ENCODE measurements at regions not wholly inside any gene's neighbourhood (a gene's known extent, or its start where the extent isn't known, plus 50 kb on each side); places are given as distances from the start of the nearest gene placed in this dataset.

- Histone ChIP-seq H3K4me3 (no peak overlapping the region), H3K9me3 (replicated peaks in 1 of 11) (no peaks in the 10 kb centered on the region), H3K4me2 (no peak overlapping the region), H4K20me1 (no peaks in the 10 kb centered on the region), H3K27ac (no peak overlapping the region), H3K27me3 (no peaks in the 10 kb centered on the region), H3K4me1 (no peaks in the 10 kb centered on the region), H3K36me3 (no peaks in the 10 kb centered on the region), H3K9ac (no peak overlapping the region)
- no peak for TF ChIP-seq Cebpa-rat (IDR thresholded peaks at IDR 0.05)
These were observed 193.2 kb downstream of the INO80D start for GRCh38 chr2:205892665-205893259.

DNA sequence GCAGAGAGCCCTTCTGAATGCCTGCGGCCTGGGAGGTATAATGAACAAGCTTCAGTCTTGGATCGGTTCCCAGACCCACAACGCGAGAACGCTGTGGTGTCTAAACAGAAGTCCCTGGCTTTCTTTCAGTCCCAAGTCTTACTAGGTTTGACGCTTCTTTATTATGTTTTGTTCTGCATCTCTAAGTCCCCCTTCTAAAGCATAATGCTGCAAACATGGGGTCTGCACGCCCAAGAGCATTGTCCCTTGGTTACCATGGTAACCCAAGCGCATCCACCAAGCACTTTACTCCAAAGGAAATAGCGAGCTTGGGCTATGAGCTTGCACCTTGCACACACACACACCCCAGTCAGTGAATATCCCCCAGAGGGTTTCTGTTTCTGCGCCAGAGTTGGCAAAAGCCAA, 193.7 kb downstream of the INO80D start:
- Histone ChIP-seq H3K27me3 (no peaks in the 10 kb centered on the region), H3K4me1 (no peaks in the 10 kb centered on the region), H3K4me2 (no peak overlapping the region), H3K9me3 (replicated peaks in 1 of 11) (no peaks in the 10 kb centered on the region), H3K27ac (no peak overlapping the region), H3K36me3 (no peaks in the 10 kb centered on the region), H3K9ac (no peak overlapping the region), H3K4me3 (no peak overlapping the region), H4K20me1 (no peaks in the 10 kb centered on the region)
- TF ChIP-seq Cebpa-rat (IDR thresholded peaks at IDR 0.05), result no peak

DNA sequence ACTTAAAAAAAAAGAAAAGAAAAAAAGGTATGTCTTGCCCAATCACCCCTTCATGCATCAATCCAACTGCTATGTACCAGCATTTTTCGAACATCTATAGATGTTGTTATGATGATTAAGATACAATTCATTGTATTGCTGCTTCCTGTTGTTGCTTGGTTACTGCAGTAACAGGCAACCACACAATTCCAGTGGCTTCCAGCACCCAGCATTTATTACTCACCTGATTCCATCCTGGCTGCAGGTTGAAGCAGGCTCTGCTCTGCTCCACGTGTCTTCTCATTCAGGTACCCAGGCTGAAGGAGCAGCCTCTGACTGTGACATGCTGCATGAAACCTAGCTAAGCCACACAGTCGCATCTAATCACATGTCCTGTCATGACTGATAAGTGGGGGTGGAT, 196.9 kb downstream of the INO80D start:
- Histone ChIP-seq H3K27ac (no peak overlapping the region), H3K27me3 (no peaks in the 10 kb centered on the region), H3K4me1 (no peaks in the 10 kb centered on the region), H3K4me2 (no peak overlapping the region), H3K9ac (no peak overlapping the region), H3K9me3 (replicated peaks in 1 of 11) (no peaks in the 10 kb centered on the region), H3K36me3 (no peaks in the 10 kb centered on the region), H4K20me1 (no peaks in the 10 kb centered on the region), H3K4me3 (no peak overlapping the region)
- no peak for TF ChIP-seq Cebpa-rat (IDR thresholded peaks at IDR 0.05)

DNA sequence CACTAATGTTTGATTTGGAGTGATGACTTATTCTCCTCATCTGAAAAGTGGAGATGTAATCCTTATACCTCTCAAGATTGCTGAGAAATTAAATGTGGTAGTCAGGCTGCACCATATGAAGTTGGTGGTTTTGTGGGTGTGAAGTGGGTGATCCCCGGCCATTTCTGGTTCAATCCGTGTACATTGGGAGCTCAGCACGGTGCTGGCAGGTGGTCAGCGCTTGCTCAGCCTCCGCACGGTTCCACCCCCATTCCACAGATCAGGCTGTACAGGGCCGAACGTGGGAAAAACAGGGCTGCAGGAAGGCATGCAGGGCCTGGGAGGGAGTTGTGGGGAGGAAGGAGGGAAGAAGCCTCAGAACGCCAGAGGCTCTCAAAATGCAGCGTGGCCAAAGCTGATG, 198.3 kb downstream of the INO80D start:
- Histone ChIP-seq H3K9ac (no peak overlapping the region; a peak in 1 of 22 replicates), H3K36me3 (no peaks in the 10 kb centered on the region), H3K9me3 (replicated peaks in 1 of 11) (no peaks in the 10 kb centered on the region), H4K20me1 (no peaks in the 10 kb centered on the region), H3K4me3 (no peak overlapping the region), H3K4me1 (no peaks in the 10 kb centered on the region), H3K27me3 (no peaks in the 10 kb centered on the region), H3K4me2 (no peak overlapping the region), H3K27ac (no peak overlapping the region)
- TF ChIP-seq Cebpa-rat (IDR thresholded peaks at IDR 0.05), result no peak

DNA sequence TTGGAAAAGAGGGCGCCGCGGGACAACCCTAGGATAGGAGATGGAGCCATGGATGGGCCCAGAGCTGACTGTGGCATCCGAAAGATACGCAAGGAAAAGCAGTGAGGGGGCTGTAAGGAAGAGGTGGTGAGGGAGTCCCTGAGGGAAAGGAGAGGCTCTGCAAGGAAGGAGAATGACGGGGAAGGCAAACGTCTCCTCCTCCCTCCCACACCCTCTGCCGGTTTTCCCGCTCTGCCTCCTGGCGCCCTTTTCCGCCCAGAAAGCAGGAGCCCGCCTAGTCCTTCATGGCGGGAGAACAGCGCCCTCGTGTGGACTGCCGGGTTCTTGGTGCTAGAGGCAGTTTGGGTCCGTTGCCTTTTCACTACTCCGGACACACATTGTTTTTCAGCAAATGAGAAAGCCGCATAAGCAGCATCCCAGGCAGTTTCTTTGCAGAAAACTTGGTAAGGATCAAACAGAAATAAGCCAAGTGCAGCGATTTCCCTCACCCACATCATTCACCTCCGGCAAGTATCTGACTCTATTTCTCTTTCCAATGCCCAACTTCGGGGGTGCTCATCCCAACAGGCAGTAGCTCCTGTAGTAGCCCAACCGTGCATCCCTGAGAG, 200.4 kb downstream of the INO80D start:
- TF ChIP-seq Cebpa-rat (IDR thresholded peaks at IDR 0.05), result no peak
- Histone ChIP-seq H3K9ac (no peak overlapping the region), H3K27ac (no peak overlapping the region), H3K27me3 (no peaks in the 10 kb centered on the region), H3K4me2 (peak overlapping the region in 5 of 11 experiments; percentile 10 to 62 (median 41); a peak in 6 of 22 replicates), H3K9me3 (replicated peaks in 1 of 11) (no peaks in the 10 kb centered on the region), H3K36me3 (no peaks in the 10 kb centered on the region), H4K20me1 (no peaks in the 10 kb centered on the region), H3K4me3 (no peak overlapping the region), H3K4me1 (no peaks in the 10 kb centered on the region)

- no peaks in the 10 kb centered on the region for H4K20me1 ChIP-seq
- H3K36me3 ChIP-seq, result no peaks in the 10 kb centered on the region
- H3K4me3 ChIP-seq, result no peak overlapping the region
- H3K4me2 ChIP-seq, result no peak overlapping the region
- TF ChIP-seq Cebpa-rat (IDR thresholded peaks at IDR 0.05), result no peak
- no peaks in the 10 kb centered on the region for H3K27me3 ChIP-seq
- no peaks in the 10 kb centered on the region for H3K4me1 ChIP-seq
- H3K9ac ChIP-seq, result no peak overlapping the region
- H3K9me3 ChIP-seq (replicated peaks in 1 of 11), result no peaks in the 10 kb centered on the region
- no peak overlapping the region for H3K27ac ChIP-seq
These were observed 201.7 kb downstream of the NRP2 start for GRCh38 chr2:205883965-205884364.

DNA sequence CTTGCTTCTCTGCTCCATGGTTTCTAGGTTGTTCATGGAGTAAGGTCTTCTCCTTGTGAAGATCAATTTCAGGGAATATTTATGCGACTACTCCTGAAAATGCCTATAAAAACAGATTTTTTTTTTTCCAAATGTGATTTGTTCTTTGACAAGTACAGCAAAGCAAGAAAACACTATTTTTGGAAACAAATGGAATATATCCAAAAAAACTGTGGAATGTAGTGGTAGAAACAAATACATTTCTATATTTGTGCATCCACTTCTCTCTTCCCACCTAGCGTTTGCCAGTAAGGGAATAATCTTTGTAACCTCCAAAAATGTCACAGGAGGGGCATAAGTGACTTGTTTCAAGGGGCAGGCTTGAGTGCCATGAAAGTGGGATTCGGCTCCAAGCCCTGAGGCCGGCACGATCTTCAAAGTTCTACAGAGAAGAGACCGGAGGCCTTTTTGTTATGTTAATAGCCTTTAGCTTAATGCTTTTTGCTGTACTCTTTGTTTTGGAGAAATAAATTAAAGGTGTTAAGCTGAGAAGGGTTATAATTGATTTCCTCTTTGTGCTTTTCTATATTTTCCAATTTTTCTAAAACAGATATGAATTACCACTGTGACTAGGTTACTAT, 200.6 kb downstream of the NRP2 start:
- Histone ChIP-seq H3K4me1 (no peaks in the 10 kb centered on the region), H4K20me1 (no peaks in the 10 kb centered on the region), H3K27ac (no peak overlapping the region), H3K4me2 (no peak overlapping the region), H3K4me3 (no peak overlapping the region), H3K27me3 (no peaks in the 10 kb centered on the region), H3K9me3 (replicated peaks in 1 of 11) (no peaks in the 10 kb centered on the region), H3K36me3 (no peaks in the 10 kb centered on the region), H3K9ac (no peak overlapping the region)
- TF ChIP-seq Cebpa-rat (IDR thresholded peaks at IDR 0.05), result no peak

- Histone ChIP-seq H3K36me3 (no peaks in the 10 kb centered on the region), H3K9ac (no peak overlapping the region), H3K4me2 (no peak overlapping the region), H3K4me1 (no peaks in the 10 kb centered on the region), H3K27ac (no peak overlapping the region), H3K4me3 (no peak overlapping the region), H3K9me3 (replicated peaks in 1 of 11) (no peaks in the 10 kb centered on the region), H4K20me1 (no peaks in the 10 kb centered on the region), H3K27me3 (no peaks in the 10 kb centered on the region)
- no peak for TF ChIP-seq Cebpa-rat (IDR thresholded peaks at IDR 0.05)
These were observed 197.7 kb downstream of the NRP2 start for GRCh38 chr2:205880048-205880447.

GRCh38 chr2:205878999-205879762, 196.9 kb downstream of the NRP2 start:
- no peak for TF ChIP-seq Cebpa-rat (IDR thresholded peaks at IDR 0.05)
- Histone ChIP-seq H4K20me1 (no peaks in the 10 kb centered on the region), H3K9ac (no peak overlapping the region), H3K4me3 (no peak overlapping the region), H3K9me3 (replicated peaks in 1 of 11) (peaks cover 5 to 8% (median 6%) of the 10 kb centered on the region in 11 experiments; a peak in 19 of 22 replicates), H3K4me1 (no peaks in the 10 kb centered on the region), H3K27ac (no peak overlapping the region), H3K27me3 (no peaks in the 10 kb centered on the region), H3K36me3 (no peaks in the 10 kb centered on the region), H3K4me2 (no peak overlapping the region)

All from BLaER1 treated with 17β-estradiol and CSF1 and Interleukin-3, amounts not matched to agents 10 nM and 100 nM (cell line).